Fibroblast of pulmonary artery (primary cell): ENCODE measurements at regions not wholly inside any gene's neighbourhood (a gene's known extent, or its start where the extent isn't known, plus 50 kb on each side); places are given as distances from the start of the nearest gene placed in this dataset.

Source experiments
- DNase-seq: peaks from one replicate; pipeline ENCODE4 v3.0.0-alpha.2; 2010; ENCODE audit warnings: low read depth
- H3K4me3 ChIP-seq: replicated peaks from 2 replicates; pipeline ENCODE4 v1.5.1; 2011; ENCODE audit warnings: low read depth, mild to moderate bottlenecking, control low read depth, low read length, moderate library complexity
- TF ChIP-seq, protein P1 (sequence below): IDR thresholded peaks from 2 replicates; pipeline ENCODE4 v1.5.1; 2011; ENCODE audit warnings: mild to moderate bottlenecking, control low read depth, low read length, inconsistent platforms; ENCODE audit errors: missing control alignments

GRCh38 chr2:121917143-121917542, 161.7 kb downstream of the TSN start:
- DNase-seq, result no peak
- TF ChIP-seq, protein P1, sequence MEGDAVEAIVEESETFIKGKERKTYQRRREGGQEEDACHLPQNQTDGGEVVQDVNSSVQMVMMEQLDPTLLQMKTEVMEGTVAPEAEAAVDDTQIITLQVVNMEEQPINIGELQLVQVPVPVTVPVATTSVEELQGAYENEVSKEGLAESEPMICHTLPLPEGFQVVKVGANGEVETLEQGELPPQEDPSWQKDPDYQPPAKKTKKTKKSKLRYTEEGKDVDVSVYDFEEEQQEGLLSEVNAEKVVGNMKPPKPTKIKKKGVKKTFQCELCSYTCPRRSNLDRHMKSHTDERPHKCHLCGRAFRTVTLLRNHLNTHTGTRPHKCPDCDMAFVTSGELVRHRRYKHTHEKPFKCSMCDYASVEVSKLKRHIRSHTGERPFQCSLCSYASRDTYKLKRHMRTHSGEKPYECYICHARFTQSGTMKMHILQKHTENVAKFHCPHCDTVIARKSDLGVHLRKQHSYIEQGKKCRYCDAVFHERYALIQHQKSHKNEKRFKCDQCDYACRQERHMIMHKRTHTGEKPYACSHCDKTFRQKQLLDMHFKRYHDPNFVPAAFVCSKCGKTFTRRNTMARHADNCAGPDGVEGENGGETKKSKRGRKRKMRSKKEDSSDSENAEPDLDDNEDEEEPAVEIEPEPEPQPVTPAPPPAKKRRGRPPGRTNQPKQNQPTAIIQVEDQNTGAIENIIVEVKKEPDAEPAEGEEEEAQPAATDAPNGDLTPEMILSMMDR, result no peak
- no peak overlapping the region for H3K4me3 ChIP-seq

- no peak overlapping the region for H3K4me3 ChIP-seq
- DNase-seq, result no peak
- TF ChIP-seq, protein P1, result no peak
These were observed 162.8 kb downstream of the TSN start for GRCh38 chr2:121918231-121918630.

DNA sequence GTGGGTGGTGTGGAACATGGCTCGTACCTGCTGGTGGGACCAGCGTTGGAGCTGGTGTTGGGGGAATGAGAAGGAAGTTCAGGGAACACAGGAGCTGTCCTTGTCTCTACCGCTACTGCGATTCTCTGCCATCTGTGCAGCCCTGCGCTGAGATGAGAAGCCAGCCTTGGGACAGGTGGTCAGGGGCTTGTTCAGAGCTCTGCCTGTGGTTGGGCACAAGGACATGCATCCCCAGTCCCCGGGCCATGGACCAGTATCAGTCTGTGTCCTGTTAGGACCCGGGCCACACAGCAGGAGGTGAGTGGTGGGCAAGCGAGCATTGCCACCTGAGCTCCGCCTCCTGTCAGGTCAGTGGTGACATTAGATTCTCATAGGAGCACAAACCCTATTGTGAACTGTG, 164.4 kb downstream of the TSN start:
- no peak overlapping the region for H3K4me3 ChIP-seq
- no peak for DNase-seq
- TF ChIP-seq, protein P1, result no peak

GRCh38 chr2:121925466-121925865, 170.0 kb downstream of the TSN start:
- TF ChIP-seq, protein P1, result no peak
- no peak for DNase-seq
- H3K4me3 ChIP-seq, result no peak overlapping the region

GRCh38 chr2:121943285-121943684, 187.8 kb downstream of the TSN start:
- TF ChIP-seq, protein P1, result no peak
- H3K4me3 ChIP-seq, result no peak overlapping the region
- no peak for DNase-seq

DNA sequence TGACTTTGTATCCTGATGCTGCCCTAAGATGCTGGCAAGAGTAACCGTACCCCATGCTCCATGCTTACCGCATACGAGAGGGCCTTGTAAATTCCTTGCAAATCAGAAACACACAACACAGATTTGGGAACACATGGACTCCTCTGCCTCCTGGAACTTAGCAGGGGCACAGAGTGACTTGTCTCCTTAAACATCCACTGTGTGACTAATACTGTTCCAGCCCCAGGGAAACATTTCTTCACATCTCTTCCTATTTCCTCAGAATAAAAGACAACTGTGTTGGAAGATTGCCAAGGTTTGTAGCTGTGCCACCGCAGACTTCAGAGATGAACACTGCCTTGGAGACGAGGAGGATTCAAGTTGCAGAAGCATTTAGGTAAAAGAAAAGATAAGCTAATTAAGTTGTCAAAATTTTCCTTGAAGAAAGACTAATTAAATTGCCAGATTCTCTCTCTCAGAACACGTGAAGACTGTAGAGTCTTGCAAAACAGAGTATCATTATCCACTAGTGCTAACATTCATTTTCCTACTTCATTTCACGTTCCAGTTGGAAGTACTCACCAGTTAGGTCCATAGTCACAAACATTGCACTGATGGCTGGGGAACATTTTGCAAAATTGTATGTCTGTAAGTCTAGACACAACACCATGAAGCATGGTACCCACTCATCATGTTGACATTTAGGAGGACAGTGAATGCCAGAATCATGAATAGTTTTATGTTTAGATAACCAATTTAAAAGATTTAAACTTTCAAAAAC, 188.8 kb downstream of the TSN start:
- no peak overlapping the region for H3K4me3 ChIP-seq
- TF ChIP-seq, protein P1, result no peak
- DNase-seq, result peak; percentile 92

DNA sequence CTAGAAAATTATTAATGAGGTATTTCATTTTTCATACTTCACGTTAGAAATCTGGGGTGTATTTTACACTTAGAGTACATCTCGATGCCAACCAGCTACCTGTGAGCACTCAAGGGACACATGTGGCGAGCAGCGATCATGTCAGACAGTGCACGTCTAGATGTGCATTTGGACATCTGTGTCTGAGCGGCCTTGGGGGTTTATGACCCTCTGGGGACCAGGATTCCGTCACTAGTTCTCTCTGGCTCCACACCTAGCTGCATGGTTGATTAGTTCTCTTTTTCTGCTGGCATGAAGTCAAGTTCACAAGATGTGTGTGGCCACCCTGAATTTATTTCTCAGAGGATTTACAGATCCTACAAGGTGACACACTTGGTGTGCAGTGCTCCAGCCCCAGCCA, 192.2 kb downstream of the TSN start:
- TF ChIP-seq, protein P1, result no peak
- no peak overlapping the region for H3K4me3 ChIP-seq
- no peak for DNase-seq
